G401 (cell line): ENCODE measurements at regions not wholly inside any gene's neighbourhood (a gene's known extent, or its start where the extent isn't known, plus 50 kb on each side); places are given as distances from the start of the nearest gene placed in this dataset.

Experiments used
- DNase-seq: peaks from one replicate; pipeline ENCODE4 v3.0.0-alpha.2; 2015; ENCODE audit warnings: low spot score
- in situ Hi-C: cut with HindIII; loops from 2 replicates; pipeline ENCODE4 v1.10.0; 2016; ENCODE audit warnings: low sequenced_read_pairs, mixed read lengths

GRCh38 chr10:129310881-129311280 lies 156.2 kb upstream of the MGMT start:
- in situ Hi-C loops = no loop called here

DNA sequence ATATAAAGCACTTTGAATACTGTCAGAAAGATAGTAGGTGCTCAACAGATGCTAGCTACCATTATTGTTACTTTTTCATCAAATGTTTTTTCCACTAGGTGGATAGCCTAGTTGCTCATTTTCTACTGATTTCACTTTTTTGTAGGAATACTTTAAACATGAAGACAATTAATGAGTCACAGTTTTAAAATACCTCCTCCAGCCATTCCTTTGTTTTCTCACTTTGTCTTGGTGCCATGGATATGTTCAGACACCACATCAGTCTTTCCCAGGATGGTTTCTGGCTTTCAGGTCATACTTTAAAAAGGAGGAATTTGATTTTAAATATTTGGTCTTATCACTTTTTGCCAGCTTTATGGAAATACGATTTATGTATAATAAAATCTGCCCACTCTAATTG lies 147.1 kb upstream of the MGMT start:
- in situ Hi-C loops = no loop called here

More at GRCh38 chr10:129310881-129311280, 156.2 kb upstream of the MGMT start:
- DNase-seq = no peak

DNA sequence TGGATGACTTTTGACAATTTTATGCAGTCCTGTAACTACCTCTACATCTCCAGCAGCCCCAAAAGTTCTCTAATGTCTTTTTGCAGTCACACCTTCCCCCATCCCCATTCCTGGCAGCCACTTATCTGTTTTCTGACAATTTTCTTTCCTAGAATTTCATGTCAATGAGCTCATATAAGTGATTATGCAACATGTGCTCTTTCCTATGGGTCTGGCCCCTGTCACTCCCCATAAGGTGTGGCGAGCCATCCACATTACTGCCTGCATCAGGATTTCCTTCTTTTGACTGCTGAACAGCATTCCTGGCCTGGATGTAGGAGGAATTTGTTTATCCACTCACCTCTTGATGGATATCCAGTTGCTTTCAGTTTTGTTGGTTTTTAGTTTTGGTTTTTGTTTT lies 146.7 kb upstream of the MGMT start:
- in situ Hi-C loops = no loop called here
- no peak for DNase-seq

More for the DNA sequence above, 147.1 kb upstream of the MGMT start:
- no peak for DNase-seq

DNA sequence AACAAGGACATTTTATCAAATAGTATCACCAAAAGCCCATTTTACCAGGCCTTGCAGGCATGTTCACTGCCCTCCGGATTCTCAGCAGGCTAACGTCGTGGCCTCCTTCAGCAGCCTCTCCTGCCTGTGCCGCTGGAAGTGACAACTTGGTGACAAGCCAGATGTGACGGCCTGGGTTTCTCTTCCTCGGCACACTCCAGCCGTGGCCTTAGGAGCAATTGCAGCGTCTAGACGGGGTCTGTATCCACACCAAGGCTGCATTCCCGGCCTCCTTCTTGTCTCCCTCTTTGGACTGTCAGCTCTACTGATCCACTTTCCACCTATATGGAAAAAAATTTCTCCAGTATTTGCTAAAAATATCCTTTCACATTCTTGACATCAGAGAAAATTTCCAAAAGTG lies 145.3 kb upstream of the MGMT start:
- no peak for DNase-seq
- in situ Hi-C loops = no loop called here

- DNase-seq = no peak
- in situ Hi-C loops = no loop called here
Observed at GRCh38 chr10:129322933-129323820, 143.9 kb upstream of the MGMT start.

- in situ Hi-C loops = no loop called here
- no peak for DNase-seq
Observed at GRCh38 chr10:129323879-129324278, 143.2 kb upstream of the MGMT start.

- DNase-seq = no peak
- in situ Hi-C loops = no loop called here
Observed at GRCh38 chr10:129325893-129326292, 141.1 kb upstream of the MGMT start.

DNA sequence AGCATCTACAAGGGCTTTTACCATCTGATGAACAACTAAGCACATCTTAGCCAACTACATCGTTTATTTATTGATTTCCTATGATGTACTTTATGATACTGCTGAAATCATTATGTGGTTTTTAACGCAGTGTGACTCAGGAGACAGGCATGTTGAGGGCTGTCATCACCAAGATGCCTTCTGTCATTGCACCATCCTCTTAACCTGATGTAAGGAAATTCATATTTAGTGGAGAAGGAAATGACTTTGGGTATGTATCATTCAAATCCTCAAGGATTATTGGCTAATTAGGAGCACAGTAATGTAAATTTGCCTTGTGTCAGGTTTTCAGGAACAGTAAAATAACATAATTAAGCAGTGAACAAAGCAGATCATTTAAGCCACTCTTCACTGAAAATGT lies 138.5 kb upstream of the MGMT start:
- in situ Hi-C loops = no loop called here
- DNase-seq = no peak

GRCh38 chr10:129329385-129330055 lies 137.5 kb upstream of the MGMT start:
- in situ Hi-C loops = no loop called here
- DNase-seq = no peak

DNA sequence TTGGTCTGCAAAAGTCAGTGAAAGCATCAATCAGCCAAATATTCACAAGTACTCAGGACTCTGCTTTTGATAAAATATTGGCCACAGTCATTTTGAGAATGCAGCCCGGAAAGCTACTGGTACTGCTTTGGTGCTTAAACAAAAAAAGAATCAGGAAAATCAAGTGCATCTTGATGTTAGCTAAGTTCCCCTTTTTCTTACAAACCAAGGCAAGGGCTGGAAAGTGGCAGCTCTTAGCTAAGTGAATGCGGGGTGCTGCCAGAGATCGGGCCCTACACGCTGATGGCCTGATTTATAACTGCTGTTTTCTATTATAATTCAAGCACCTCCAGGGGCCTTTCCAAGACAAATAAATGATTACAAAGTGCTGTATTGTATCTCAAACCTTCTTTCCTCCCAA lies 136.8 kb upstream of the MGMT start:
- DNase-seq = no peak
- in situ Hi-C loops = no loop called here

DNA sequence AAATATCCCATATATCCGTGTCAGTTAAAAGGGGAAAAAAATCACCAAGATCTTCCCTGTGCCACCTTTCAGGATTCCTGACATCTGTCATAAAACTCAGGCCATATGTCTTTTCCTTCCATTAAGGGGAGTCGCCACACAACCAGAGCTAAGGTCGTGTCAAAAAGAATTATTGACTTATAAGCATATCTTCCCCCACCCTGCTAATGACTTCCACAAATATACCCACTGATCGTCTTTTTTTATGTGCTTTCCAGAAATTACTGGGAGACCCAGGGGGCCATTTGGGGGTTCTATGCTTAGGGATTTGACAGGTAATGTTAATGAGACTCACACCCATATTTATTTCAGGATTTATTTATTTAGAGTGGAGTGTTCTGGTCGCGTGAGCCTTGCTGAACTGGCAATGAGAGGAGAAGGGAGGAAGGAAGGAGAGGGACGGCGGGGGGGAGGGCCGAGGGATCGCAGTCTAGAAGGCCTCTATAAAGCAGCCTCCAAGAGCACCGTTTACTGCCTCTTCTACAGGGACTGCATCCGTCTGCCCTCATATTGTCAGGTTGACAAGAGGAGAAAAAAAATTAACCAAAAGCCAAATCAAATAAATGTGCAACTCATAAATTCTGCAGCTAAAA lies 135.7 kb upstream of the MGMT start:
- in situ Hi-C loops = no loop called here
- no peak for DNase-seq

DNA sequence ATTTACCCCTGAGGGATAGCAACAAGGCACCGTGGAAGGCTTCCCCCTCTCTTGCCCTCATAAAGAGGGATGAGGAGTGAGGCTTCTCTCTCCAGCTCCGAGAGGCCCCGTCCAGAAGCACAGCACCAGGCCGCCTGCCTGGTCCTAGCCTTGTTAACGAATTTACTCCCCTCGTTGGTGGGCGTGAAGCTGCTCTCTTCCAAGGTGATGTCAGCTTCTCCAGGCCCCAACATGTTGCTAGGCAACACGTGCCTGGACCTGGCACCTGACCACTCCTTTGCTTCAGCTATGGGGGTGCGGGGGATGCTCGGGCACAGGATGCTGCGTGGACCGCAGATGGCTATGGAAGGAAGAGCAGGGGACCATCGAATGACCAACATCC lies 135.2 kb upstream of the MGMT start:
- in situ Hi-C loops = no loop called here
- DNase-seq = no peak

GRCh38 chr10:129332476-129332875 lies 134.6 kb upstream of the MGMT start:
- in situ Hi-C loops = no loop called here
- DNase-seq = peak; percentile 12

- no peak for DNase-seq
- in situ Hi-C loops = no loop called here
Observed at GRCh38 chr10:129333706-129334105, 133.3 kb upstream of the MGMT start.

GRCh38 chr10:129334266-129334665 lies 132.8 kb upstream of the MGMT start:
- in situ Hi-C loops = no loop called here
- no peak for DNase-seq

GRCh38 chr10:129335396-129335795 lies 131.6 kb upstream of the MGMT start:
- no peak for DNase-seq
- in situ Hi-C loops = no loop called here

- in situ Hi-C loops = no loop called here
Observed at GRCh38 chr10:129335942-129336341, 131.1 kb upstream of the MGMT start.

DNA sequence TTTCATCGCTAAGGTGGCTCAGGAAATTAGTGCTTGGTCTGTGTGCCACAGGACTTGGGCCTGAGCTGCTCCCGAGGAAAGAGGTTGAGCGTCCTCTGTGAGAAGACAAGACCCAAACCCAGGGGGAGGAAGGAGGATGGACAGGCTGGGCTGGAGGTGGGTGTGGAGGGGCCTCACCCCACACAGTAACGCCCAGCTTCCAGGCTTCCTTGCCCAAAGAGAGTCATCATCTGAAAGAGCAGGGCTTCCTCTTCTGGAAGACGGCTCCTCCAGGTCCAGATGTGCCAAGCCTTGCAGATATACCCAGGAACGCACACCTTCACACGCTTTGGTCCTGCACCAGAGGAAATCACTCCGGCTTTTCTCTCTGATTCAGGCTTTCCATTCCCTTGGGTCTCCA lies 127.8 kb upstream of the MGMT start:
- DNase-seq = no peak
- in situ Hi-C loops = no loop called here

More at GRCh38 chr10:129335942-129336341, 131.1 kb upstream of the MGMT start:
- DNase-seq = no peak

GRCh38 chr10:129339841-129340240 lies 127.2 kb upstream of the MGMT start:
- no peak for DNase-seq
- in situ Hi-C loops = no loop called here

DNA sequence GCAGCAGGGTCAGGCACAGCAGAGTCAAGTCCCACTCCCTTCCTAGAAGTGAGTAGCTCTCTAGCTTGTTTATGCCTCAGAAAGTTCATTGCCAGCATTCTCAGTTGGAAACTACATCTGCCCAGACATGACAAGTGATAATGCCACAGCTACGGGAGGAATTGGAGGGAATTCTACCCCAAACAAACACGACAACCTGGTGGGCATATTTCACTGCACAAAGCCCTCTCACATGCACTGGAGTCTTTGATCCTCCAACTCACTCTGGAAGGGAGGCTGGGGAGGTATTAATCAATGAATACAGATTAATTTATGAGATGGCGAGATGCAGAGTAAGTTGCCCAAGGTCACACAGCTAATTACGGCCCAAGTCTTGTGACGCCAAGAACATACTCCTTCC lies 126.0 kb upstream of the MGMT start:
- DNase-seq = no peak
- in situ Hi-C loops = no loop called here
